IMR-90 (cell line): ENCODE measurements at regions not wholly inside any gene's neighbourhood (a gene's known extent, or its start where the extent isn't known, plus 50 kb on each side); places are given as distances from the start of the nearest gene placed in this dataset.

Experiments
- BHLHE40 ChIP-seq: fragments of 150-350 bp; IDR thresholded peaks from 2 replicates; pipeline ENCODE4 v1.6.1; 2016; ENCODE audit warnings: mild to moderate bottlenecking, low read depth, low read length
- CHD1 ChIP-seq: IDR thresholded peaks from 2 replicates; pipeline ENCODE4 v1.6.1; 2012; ENCODE audit warnings: low read depth, low read length, improper control_type of control experiment
- RAD21 ChIP-seq: IDR thresholded peaks from 2 replicates; pipeline ENCODE4 v1.6.1; 2012; ENCODE audit warnings: low read length, improper control_type of control experiment

GRCh38 chr3:171542976-171543375, 82.8 kb upstream of the TNIK start:
- TF ChIP-seq BHLHE40, result no peak
- TF ChIP-seq RAD21, result no peak
- no peak for TF ChIP-seq CHD1
